ENCODE measurements at regions not wholly inside any gene's neighbourhood (a gene's known extent, or its start where the extent isn't known, plus 50 kb on each side); places are given as distances from the start of the nearest gene placed in this dataset.

GRCh38 chr5:74461251-74461650, 179.3 kb downstream of the ENC1 start:
- Mint-ChIP-seq H3K4me1 (ENCODE audit: low read depth, unreplicated experiment) (peaks cover 5% of the 10 kb centered on the region), H3K36me3 (ENCODE audit: unreplicated experiment) (no peaks in the 10 kb centered on the region), H3K4me3 (ENCODE audit: unreplicated experiment) (no peak overlapping the region), H3K27ac (ENCODE audit: unreplicated experiment) (no peak overlapping the region), H3K27me3 (ENCODE audit: unreplicated experiment) (no peaks in the 10 kb centered on the region), H3K9me3 (ENCODE audit: unreplicated experiment) (peaks cover 2% of the 10 kb centered on the region)
- DNase-seq, result no peak
- no peak for TF ChIP-seq CTCF (IDR thresholded peaks at IDR 0.05; ENCODE audit: partially characterized antibody, unreplicated experiment)

- Mint-ChIP-seq H3K4me1 (ENCODE audit: low read depth, unreplicated experiment) (peaks cover 5% of the 10 kb centered on the region), H3K27ac (ENCODE audit: unreplicated experiment) (no peak overlapping the region), H3K9me3 (ENCODE audit: unreplicated experiment) (peaks cover 2% of the 10 kb centered on the region), H3K4me3 (ENCODE audit: unreplicated experiment) (no peak overlapping the region), H3K36me3 (ENCODE audit: unreplicated experiment) (no peaks in the 10 kb centered on the region), H3K27me3 (ENCODE audit: unreplicated experiment) (no peaks in the 10 kb centered on the region)
- no peak for TF ChIP-seq CTCF (IDR thresholded peaks at IDR 0.05; ENCODE audit: partially characterized antibody, unreplicated experiment)
- no peak for DNase-seq
These were observed 179.8 kb downstream of the ENC1 start for GRCh38 chr5:74460694-74461093.

GRCh38 chr5:74459984-74460383, 180.5 kb downstream of the ENC1 start:
- peaks cover 2% of the 10 kb centered on the region for H3K9me3 Mint-ChIP-seq (ENCODE audit: unreplicated experiment)
- H3K4me3 Mint-ChIP-seq (ENCODE audit: unreplicated experiment), result no peak overlapping the region
- H3K27ac Mint-ChIP-seq (ENCODE audit: unreplicated experiment), result no peak overlapping the region
- H3K27me3 Mint-ChIP-seq (ENCODE audit: unreplicated experiment), result no peaks in the 10 kb centered on the region
- peaks cover 5% of the 10 kb centered on the region for H3K4me1 Mint-ChIP-seq (ENCODE audit: low read depth, unreplicated experiment)
- no peak for TF ChIP-seq CTCF (IDR thresholded peaks at IDR 0.05; ENCODE audit: partially characterized antibody, unreplicated experiment)
- no peaks in the 10 kb centered on the region for H3K36me3 Mint-ChIP-seq (ENCODE audit: unreplicated experiment)
- no peak for DNase-seq

- Mint-ChIP-seq H3K9me3 (ENCODE audit: unreplicated experiment) (peaks cover 2% of the 10 kb centered on the region), H3K4me3 (ENCODE audit: unreplicated experiment) (no peak overlapping the region), H3K27ac (ENCODE audit: unreplicated experiment) (no peak overlapping the region), H3K27me3 (ENCODE audit: unreplicated experiment) (peaks cover 1% of the 10 kb centered on the region), H3K4me1 (ENCODE audit: low read depth, unreplicated experiment) (peaks cover 9% of the 10 kb centered on the region), H3K36me3 (ENCODE audit: unreplicated experiment) (no peaks in the 10 kb centered on the region)
- TF ChIP-seq CTCF (IDR thresholded peaks at IDR 0.05; ENCODE audit: partially characterized antibody, unreplicated experiment), result no peak
- no peak for DNase-seq
These were observed 182.7 kb downstream of the ENC1 start for GRCh38 chr5:74457876-74458275.

- no peak for TF ChIP-seq CTCF (IDR thresholded peaks at IDR 0.05; ENCODE audit: partially characterized antibody, unreplicated experiment)
- Mint-ChIP-seq H3K27me3 (ENCODE audit: unreplicated experiment) (peaks cover 1% of the 10 kb centered on the region), H3K9me3 (ENCODE audit: unreplicated experiment) (peaks cover 2% of the 10 kb centered on the region)
These were observed 186.1 kb downstream of the ENC1 start for GRCh38 chr5:74454263-74455030.

More at GRCh38 chr5:74454263-74455030, 186.1 kb downstream of the ENC1 start:
- no peaks in the 10 kb centered on the region for H3K36me3 Mint-ChIP-seq (ENCODE audit: unreplicated experiment)
- peaks cover 9% of the 10 kb centered on the region for H3K4me1 Mint-ChIP-seq (ENCODE audit: low read depth, unreplicated experiment)
- no peak overlapping the region for H3K4me3 Mint-ChIP-seq (ENCODE audit: unreplicated experiment)
- H3K27ac Mint-ChIP-seq (ENCODE audit: unreplicated experiment), result no peak overlapping the region
- no peak for DNase-seq
